HG02759 (cell line): ENCODE measurements at regions not wholly inside any gene's neighbourhood (a gene's known extent, or its start where the extent isn't known, plus 50 kb on each side); places are given as distances from the start of the nearest gene placed in this dataset.
"Not testable (repeated sequence)": the region's sequence is repeated elsewhere in the genome, so short reads cannot be mapped to it uniquely, and the experiment has no call there.

Experiments
- ATAC-seq: cut with Tn5 transposase; IDR thresholded peaks from one replicate; pipeline ENCODE4 v1.9.1; 2021; ENCODE audit warnings: mild to moderate bottlenecking, moderate library complexity; ENCODE audit not compliant: unreplicated experiment

- ATAC-seq = no peak
Measured at GRCh38 chr15:23913081-23913480, 226.0 kb upstream of the NDN start.

DNA sequence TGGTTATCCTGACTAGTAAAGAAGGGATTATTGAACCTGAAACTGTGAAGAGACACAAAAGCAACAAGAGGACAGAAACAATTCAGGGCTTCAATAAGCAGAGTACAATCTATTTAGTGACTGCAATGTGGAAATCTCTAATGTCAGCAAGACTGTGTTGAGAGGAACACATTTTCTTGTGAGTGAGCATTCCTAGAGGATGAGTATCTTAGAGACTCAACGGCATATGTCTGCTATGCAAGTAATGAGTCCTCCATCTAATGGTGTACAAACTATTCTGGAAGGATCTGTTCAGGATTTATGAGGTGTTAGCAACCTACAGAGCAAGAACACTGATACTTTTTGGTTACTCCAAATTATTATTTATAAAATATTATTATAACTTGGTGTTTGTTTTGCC lies 226.5 kb upstream of the NDN start:
- no peak for ATAC-seq

DNA sequence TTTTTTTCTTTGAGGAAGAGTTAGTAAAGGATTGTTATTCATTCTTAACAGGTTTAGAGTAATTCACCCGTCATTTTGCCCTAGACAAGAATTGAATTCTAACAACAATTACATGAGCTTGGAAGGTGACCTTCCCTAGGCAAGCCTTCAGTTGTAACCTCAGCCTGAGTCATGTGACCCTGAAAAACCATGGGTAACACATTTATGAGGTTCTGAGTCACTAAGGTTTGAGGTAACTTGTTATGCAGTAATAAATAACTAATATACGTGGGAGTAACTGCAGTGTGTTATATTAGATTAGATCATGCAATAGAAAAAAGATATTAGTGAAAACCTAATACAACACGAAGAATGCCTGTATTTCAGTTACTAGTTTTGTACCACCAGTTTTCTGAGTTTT lies 237.6 kb upstream of the NDN start:
- no peak for ATAC-seq

GRCh38 chr15:23954931-23955330 lies 267.8 kb upstream of the NDN start:
- ATAC-seq = no peak

DNA sequence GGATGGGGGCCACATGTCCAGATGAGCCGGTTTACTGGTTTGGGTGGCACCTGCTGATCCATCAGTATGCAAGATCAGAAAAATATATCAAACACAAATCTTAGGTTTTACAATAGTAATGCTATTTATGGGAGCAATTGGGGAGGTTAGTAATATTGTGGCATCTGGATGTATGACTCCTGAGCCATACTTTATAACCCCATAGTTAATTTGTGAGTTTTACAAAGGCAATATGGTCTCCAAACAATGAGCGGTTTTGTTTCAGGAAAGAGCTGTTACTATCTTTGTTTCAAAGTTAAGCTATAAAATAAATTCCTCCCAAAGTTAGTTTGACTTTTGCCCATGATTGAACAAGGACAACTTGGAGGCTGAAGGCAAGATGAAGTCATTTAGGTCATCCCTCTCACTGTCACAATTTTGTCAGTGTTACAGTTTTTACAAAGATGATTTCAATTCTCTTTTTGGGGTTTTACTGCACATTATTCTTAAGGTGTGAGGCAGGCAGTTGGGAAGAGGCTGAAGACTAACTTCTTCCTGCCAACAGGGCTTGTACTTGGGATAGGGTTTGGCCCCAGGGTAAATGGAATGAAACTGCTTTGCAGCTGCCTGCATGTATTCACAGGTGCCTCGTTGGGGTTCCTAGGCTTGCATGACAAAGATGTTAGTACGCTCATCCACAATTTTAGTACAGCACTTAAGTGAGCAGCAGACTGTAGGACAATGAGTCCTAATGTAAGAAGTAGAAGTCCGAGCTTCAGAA lies 296.6 kb upstream of the NDN start:
- no peak for ATAC-seq

DNA sequence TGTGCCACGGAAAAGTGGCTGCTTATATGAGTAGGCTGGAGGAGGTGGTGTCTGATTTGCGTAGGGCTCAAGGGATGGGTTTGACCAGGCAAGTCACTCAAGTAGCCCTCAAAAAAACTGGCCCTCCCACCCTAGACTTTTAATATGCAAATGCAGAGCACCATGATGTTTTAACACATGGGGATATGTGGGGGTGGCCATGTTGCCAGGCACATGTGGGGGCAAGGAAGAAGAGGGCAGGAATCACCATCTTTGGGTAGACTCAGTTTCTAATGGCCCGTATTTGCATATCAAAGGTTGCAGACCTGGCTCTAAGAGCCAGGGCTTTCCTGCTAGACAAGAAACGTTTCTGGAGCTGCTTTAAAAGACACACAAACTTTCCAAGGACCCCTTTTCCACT lies 307.2 kb upstream of the NDN start:
- ATAC-seq = no peak

- ATAC-seq = no peak
Measured at GRCh38 chr15:23998056-23998455, 311.0 kb upstream of the NDN start.

GRCh38 chr15:24008476-24008875 lies 321.4 kb upstream of the NDN start:
- no peak for ATAC-seq

DNA sequence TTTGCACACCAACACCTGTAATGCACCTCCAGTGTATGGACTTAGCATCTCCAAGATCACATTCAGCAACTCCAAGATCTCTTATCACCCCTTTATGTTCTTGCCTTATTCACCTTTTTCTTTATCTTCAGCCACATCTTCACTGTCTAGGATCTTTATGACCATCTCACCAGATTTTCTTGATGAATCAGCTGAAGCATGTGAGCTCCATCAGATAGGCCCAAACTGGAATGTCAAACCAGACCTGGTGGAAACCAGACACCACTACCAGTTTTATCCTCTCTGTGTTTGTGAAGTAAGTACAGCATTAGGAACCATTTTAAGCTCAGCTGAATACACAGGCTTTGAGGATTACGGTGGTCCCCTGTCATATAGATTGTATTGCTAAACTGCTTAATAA lies 330.4 kb upstream of the NDN start:
- no peak for ATAC-seq

DNA sequence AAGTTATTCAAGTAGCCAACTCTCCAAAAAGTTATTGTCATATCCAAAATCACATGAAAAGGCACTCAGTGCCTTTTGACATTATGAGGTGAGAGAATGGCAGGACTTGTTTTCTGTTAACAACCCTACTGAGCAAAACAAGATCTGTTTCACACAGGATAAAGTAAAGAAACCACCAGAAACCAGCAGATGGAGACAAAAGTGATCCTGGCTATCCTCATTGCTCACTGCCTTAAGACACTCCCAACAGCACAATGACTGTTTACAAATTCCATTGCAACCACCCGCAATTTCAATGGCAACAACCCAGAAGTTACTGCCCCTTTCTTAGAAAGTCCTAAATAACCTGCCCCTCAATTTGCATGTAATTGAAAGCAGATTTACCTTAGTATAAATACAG lies 352.6 kb upstream of the NDN start:
- no peak for ATAC-seq

DNA sequence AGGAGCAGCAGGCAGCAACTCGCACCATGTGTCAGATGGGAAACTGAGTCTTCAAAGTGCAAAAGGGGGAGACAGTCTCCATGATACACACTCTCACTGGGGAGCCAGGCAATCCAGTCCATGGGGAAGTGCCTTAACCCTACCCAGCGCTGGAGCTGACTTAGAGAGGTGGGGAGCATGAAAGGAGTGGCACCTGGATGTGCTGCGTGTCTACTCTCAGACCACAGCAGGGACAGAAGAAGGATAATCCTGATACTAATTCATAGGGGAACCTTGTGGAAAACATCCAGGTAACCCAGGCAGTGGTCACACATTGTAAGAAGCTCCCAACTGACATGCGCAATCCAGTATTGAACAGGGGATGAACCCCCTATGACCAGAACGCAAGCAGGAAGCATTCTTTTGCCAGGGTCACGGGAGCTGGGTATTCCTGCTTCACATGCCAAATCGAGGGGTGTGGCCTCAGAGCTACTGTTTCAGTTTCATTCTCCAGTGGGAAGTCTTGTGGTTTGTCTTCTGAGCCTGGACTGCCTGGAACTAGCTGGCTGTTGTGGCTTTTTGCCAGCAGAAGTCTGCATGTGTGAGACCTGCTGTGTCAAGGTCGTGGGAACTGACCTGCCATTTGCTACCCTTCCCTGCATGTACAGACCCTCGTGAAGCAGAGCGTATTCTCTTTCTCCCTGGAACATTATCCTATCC lies 367.6 kb upstream of the NDN start:
- no peak for ATAC-seq

GRCh38 chr15:24067733-24068501 lies 380.8 kb upstream of the NDN start:
- ATAC-seq = no peak

DNA sequence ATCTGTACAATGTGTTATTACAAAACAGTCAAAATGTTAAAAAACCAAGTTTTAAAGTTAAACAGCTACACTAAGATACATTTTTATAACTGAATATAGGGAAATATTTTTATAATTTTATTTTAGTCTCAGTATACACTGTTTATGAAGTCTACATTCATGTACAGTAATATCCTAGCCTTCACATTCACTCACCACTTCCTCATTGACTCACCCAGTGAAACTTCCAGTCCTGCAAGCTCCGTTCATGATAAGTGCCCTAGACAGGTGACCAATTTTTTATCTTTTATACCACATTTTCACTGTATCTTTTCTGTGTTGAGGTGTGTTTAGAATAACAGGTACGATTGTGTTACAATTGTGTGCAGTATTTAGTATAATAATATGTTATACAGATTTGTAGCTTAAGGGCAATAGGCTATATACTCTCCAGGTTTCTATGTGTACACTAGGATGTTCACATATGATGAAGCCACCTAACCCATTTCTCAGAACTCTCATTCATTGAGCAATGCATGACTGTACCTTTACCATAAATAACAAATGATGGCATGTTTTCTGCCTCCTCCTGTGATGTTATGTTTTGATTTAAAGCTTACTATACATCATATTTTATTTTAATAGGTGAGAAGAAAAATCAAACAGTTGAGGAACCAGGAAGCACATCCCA lies 388.4 kb upstream of the NDN start:
- no peak for ATAC-seq

DNA sequence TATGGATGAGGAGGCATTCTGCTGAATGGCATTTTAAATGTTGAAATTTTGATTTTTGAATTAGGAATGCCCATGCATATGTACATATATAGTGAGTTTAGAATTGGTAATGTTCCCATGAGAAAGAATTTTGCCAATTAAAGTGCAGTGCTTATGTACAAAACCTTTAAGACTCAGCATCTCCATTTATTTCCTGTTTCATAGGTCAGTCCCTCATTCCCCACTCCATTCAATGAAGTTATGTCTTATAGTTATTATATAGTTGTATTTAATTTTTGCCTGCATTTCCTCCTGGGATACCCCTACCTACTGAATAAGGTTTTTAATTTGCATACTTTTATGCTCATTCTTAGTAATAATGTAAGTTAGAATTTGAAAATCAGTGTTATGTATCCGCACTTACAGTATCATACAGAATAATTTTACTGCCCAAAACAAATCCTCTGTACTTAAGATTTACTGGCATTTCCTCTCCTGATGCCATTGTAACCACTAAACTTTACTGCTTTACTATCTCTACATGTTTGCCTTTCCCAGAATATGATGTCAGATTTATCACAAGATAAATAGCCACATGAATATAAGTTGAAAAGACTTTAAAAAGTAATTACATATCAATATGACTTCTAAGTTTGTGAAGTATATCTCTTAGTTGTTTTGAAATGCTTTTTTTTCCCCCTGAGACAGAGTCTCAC lies 389.1 kb upstream of the NDN start:
- no peak for ATAC-seq

DNA sequence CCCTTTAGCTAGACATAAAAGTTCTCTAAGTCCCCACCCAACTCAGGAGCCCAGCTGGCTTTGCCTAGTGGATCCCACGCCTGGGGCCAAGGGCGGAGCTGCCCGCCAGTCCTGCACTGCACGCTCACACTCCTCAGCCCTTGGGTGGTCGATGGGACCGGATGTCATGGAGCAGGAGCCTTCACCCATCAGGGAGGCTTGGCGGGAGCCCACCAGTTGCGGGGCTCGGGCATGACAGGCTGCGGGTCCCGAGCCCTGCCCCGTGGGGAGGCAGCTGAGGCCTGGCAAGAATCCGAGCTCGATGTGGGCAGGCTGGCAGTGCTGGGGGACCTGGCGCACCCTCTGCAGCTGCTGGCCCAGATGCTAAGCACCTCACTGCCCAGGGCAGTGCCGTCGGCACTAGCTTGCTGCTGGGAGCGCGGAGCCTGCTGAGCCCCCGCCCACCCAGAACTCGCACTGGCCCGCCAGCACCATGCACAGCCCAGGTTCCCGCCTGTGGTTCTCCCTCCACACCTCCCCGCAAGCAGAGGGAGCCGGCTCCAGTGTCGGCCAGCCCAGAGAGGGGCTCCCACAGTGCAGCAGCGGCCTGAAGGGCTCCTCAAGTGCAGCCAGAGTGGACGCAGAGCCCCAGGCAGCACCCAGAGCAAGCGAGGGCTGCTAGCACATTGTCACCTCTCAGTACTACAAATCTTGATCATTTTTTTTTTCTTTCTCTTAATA lies 391.4 kb upstream of the NDN start:
- ATAC-seq = no peak

DNA sequence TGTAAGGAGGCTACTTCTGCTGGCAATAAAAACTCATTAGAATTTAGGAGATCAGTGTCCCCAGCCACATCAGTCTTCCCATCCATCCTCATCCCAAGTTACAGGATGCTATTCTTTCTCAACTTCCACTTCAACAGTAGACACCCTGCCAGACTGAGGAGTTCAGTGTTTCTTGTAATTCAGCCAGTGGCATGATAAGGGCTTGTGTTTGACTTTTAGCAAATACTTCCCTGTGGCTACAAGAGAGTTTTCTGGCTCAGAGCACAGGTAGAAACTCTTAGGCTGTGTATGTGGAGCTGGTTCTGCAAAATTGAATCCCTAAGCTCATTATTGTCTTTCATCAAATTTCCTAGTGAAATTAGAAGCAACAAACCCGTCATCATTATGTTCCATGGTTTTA lies 401.8 kb upstream of the NDN start:
- not testable (repeated sequence) for ATAC-seq

- ATAC-seq = not testable (repeated sequence)
Measured at GRCh38 chr15:24101503-24101902, 414.4 kb upstream of the NDN start.

GRCh38 chr15:24107524-24107923 lies 420.4 kb upstream of the NDN start:
- ATAC-seq = not testable (repeated sequence)

DNA sequence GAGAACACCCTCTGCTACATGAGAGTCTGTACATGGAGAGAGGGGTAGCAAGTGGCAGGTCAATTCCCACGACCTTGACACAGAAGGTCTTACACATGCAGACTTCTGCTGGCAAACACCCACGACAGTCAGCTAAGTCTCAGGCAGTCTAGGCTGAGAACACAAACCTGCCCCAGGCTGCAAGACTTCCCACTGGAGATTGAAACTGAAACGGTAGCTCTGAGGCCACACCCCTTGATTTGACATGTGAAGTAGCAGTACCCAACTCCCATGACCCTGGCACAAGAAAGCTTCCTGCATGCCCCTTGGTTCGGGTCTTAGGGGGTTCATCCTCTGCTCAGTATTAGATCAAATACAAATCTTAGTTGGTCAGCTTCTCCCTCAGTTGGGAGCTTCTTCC lies 420.8 kb upstream of the NDN start:
- not testable (repeated sequence) for ATAC-seq

DNA sequence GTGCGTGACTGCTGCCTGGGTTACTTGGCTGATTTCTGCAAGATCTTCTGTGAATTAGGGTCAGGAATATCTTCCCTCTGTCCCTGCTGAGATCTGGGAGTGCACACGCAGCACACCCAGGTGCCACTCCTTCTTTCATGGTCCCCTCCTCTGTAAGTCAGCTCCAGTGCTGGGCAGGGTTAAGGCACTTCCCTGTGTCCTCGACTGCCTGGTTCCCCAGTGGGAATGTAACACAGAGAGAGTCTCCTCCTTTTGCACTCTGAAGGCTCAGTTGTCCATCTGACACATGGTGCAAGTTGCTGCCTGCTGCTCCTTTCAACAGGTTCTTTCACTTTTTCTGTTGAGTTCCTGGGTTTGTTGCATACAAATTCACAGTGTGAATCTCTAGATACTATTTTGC lies 421.2 kb upstream of the NDN start:
- not testable (repeated sequence) for ATAC-seq
